ENCODE measurements at regions not wholly inside any gene's neighbourhood (a gene's known extent, or its start where the extent isn't known, plus 50 kb on each side); places are given as distances from the start of the nearest gene placed in this dataset.

DNA sequence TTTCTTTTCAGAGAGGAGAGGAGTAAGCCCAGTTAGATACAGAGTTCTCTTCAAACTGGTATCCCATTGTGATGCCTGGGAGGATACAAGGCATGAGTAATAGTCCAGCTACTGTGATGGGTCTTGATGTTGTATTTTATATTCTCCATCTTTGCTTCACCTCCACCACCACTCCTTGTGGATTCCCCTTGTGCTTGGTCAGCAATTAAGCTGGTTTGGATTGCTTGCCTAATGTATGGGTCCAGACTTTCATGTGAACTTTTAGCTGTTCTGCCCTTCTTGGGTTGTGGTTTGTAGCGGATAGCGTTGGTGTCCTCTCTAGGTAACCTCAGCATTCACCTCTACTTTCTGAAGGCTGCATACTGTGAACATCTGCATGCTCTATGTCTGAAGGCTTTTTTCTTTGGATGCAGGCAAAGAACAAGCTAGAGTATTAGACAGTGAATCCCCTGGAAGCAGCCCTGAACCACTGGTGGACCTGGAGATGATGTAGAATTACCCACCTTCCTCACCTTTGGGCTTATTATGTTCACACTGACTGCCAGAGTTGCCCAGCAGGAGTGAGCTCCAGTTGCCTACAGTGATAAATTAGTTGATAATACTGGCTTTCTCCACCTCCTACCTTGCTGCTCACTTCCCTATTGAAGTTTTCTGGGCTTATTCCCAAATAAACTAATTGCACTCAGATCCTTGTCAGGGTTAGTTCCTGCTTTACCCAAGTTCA lies 126.5 kb upstream of the MTPN start:
- Histone ChIP-seq H3K79me2 (ENCODE audit: insufficient read depth, low read length) (no peaks in the 10 kb centered on the region), H3K23ac (ENCODE audit: insufficient read length, low read depth, low read length) (no peak overlapping the region), H2AK5ac (ENCODE audit: insufficient read length, low read length) (no peak overlapping the region), H4K5ac (ENCODE audit: insufficient read length, low read depth, low read length) (no peak overlapping the region), H3K27ac (ENCODE audit: insufficient read length, low read depth, low read length) (no peak overlapping the region), H2AFZ (ENCODE audit: low read length) (no peak overlapping the region), H3K56ac (ENCODE audit: insufficient read length, low read depth, low read length) (no peak overlapping the region), H3K4ac (ENCODE audit: low read depth, low read length) (no peak overlapping the region), H3K4me2 (ENCODE audit: insufficient read depth, insufficient read length, low read length) (no peak overlapping the region), H4K91ac (ENCODE audit: insufficient read length, low read depth, low read length) (no peak overlapping the region), H3K14ac (ENCODE audit: insufficient read depth, low read length) (no peak overlapping the region), H3K79me1 (ENCODE audit: insufficient read depth, low read depth, low read length, poor library complexity, severe bottlenecking) (no peaks in the 10 kb centered on the region), H3K9ac (ENCODE audit: extremely low read depth, insufficient read length, low read length) (no peak overlapping the region), H3K27me3 (ENCODE audit: insufficient read depth, low read length) (no peaks in the 10 kb centered on the region), H4K20me1 (ENCODE audit: control insufficient read depth, insufficient read depth, insufficient read length) (no peaks in the 10 kb centered on the region), H3T11ph (ENCODE audit: low read length) (no peak overlapping the region), H2BK15ac (ENCODE audit: low read depth, low read length) (no peak overlapping the region), H2BK120ac (ENCODE audit: low read depth, low read length, poor library complexity, severe bottlenecking) (no peak overlapping the region), H3K23me2 (ENCODE audit: insufficient read length, low read depth, low read length, poor library complexity, severe bottlenecking) (no peaks in the 10 kb centered on the region), H3K9me3 (ENCODE audit: control insufficient read depth, low read depth, low read length) (peaks cover 6% of the 10 kb centered on the region), H3K4me1 (ENCODE audit: insufficient read depth, low read length) (no peaks in the 10 kb centered on the region), H2BK12ac (ENCODE audit: insufficient read length, low read depth, low read length) (no peak overlapping the region), H3K18ac (ENCODE audit: insufficient read length, low read depth, low read length) (no peak overlapping the region), H2BK20ac (ENCODE audit: low read depth, low read length, poor library complexity, severe bottlenecking) (no peak overlapping the region), H4K8ac (replicated peaks; ENCODE audit: insufficient read length, low read depth, low read length) (no peak overlapping the region), H2BK5ac (ENCODE audit: insufficient read length, low read length) (no peak overlapping the region)
- H3K27ac Mint-ChIP-seq = no peak overlapping the region
- TF ChIP-seq, protein P1, sequence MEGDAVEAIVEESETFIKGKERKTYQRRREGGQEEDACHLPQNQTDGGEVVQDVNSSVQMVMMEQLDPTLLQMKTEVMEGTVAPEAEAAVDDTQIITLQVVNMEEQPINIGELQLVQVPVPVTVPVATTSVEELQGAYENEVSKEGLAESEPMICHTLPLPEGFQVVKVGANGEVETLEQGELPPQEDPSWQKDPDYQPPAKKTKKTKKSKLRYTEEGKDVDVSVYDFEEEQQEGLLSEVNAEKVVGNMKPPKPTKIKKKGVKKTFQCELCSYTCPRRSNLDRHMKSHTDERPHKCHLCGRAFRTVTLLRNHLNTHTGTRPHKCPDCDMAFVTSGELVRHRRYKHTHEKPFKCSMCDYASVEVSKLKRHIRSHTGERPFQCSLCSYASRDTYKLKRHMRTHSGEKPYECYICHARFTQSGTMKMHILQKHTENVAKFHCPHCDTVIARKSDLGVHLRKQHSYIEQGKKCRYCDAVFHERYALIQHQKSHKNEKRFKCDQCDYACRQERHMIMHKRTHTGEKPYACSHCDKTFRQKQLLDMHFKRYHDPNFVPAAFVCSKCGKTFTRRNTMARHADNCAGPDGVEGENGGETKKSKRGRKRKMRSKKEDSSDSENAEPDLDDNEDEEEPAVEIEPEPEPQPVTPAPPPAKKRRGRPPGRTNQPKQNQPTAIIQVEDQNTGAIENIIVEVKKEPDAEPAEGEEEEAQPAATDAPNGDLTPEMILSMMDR (conservative IDR thresholded peaks at IDR 0.05) = no peak
- no peaks in the 10 kb centered on the region for H3K27me3 Mint-ChIP-seq (ENCODE audit: low read depth)
- no CpG with 5 or more reads among the region's 2 CpGs for WGBS (ENCODE audit: extremely low coverage, insufficient read length, low lambda C conversion rate)
- no peaks in the 10 kb centered on the region for H3K4me1 Mint-ChIP-seq
- H3K9me3 Mint-ChIP-seq = peaks cover 18 to 19% of the 10 kb centered on the region in 2 experiments
- H3K4me3 Mint-ChIP-seq = no peak overlapping the region
- no peak for DNase-seq
- H3K36me3 Mint-ChIP-seq (ENCODE audit: insufficient read depth in 1 of 3, low read depth in 3 of 3) = peaks cover 5 to 19% (median 11%) of the 10 kb centered on the region in 3 experiments; a peak in 6 of 7 replicates
